Transverse colon (tissue), 4 donors: ENCODE measurements at regions not wholly inside any gene's neighbourhood (a gene's known extent, or its start where the extent isn't known, plus 50 kb on each side); places are given as distances from the start of the nearest gene placed in this dataset.

Experiments used
- DNase-seq: peaks from one replicate; pipeline ENCODE4 v3.0.0-alpha.2; 2019
- H3K27ac ChIP-seq, 4 donors: fragments of 200-600 bp; sonication (generic); 2 replicates each; pipeline ENCODE4 v1.5.1; 2016 to 2018; ENCODE audit warnings: inconsistent platforms in 4 of 4
- H3K27me3 ChIP-seq: fragments of 200-600 bp; sonication (generic); 2 replicates; pipeline ENCODE4 v1.5.1; 2017; ENCODE audit warnings: inconsistent platforms
- H3K36me3 ChIP-seq, 4 donors: fragments of 200-600 bp; sonication (generic); 2 replicates each; pipeline ENCODE4 v1.5.1; 2017 to 2019; ENCODE audit warnings: inconsistent platforms in 4 of 4
- H3K4me1 ChIP-seq, 4 donors: fragments of 200-600 bp; sonication (generic); 2 replicates each; pipeline ENCODE4 v1.5.1; 2017 to 2020; ENCODE audit warnings: inconsistent platforms in 4 of 4
- H3K4me3 ChIP-seq, 4 donors: fragments of 200-600 bp; sonication (generic); 1 replicate in 1 of 4; 2 replicates in 3 of 4; pipeline versions ENCODE4 v1.5.1 to v1.6.1; 2017 to 2019; ENCODE audit warnings: inconsistent platforms in 4 of 4
- H3K9me3 ChIP-seq, 2 donors: fragments of 200-600 bp; sonication (generic); 2 replicates each; pipeline ENCODE4 v1.5.1; 2017 to 2019; ENCODE audit warnings: inconsistent platforms in 2 of 2
- CTCF ChIP-seq, 5 experiments: fragments of 200-600 bp in 3 of 5; fragments of 450-650 bp in 2 of 5; sonication (generic) in 3 of 5; IDR thresholded peaks; 1 replicate in 2 of 5; 2 replicates in 3 of 5; pipeline ENCODE4 v1.5.1; 2016 to 2017; ENCODE audit warnings: antibody characterized with exemption in 5 of 5, inconsistent platforms in 3 of 5, mild to moderate bottlenecking in 2 of 5, moderate library complexity in 1 of 5
- EP300 ChIP-seq: sonication (generic); formaldehyde crosslinking; IDR thresholded peaks from one replicate; pipeline ENCODE4 v1.6.1; 2017; ENCODE audit warnings: antibody characterized with exemption, low read depth
- POLR2A ChIP-seq: fragments of 450-650 bp; IDR thresholded peaks from one replicate; pipeline ENCODE4 v1.6.1; 2016; ENCODE audit warnings: antibody characterized with exemption, mild to moderate bottlenecking, moderate library complexity
- POLR2AphosphoS5 ChIP-seq, 3 donors: sonication (generic); formaldehyde crosslinking; IDR thresholded peaks; one replicate each; pipeline ENCODE4 v1.6.1; 2016; ENCODE audit warnings: antibody characterized with exemption in 3 of 3
- WGBS, 2 donors: methylation state at CpG; one replicate each; pipeline ENCODE4 v1.1.5; 2018; ENCODE audit warnings: low coverage in 1 of 2; 5-methylcytosine and 5-hydroxymethylcytosine counted together
- in situ Hi-C, 4 donors: fragments of 200-750 bp; cut with MboI; loops; one replicate each; pipeline versions ENCODE4 v1.15.0 to v1.15.1; 2017; ENCODE audit warnings: low sequenced_read_pairs in 3 of 4, low pct_ligation_motif_present in 1 of 4, low pct_unique_long_range_greater_than_20kb in 1 of 4
- intact Hi-C: fragments of 100-400 bp; cut with DNase I; formaldehyde crosslinking; loops from one replicate; pipeline ENCODE4 v1.15.1; 2023; ENCODE audit warnings: low total_unique reads

DNA sequence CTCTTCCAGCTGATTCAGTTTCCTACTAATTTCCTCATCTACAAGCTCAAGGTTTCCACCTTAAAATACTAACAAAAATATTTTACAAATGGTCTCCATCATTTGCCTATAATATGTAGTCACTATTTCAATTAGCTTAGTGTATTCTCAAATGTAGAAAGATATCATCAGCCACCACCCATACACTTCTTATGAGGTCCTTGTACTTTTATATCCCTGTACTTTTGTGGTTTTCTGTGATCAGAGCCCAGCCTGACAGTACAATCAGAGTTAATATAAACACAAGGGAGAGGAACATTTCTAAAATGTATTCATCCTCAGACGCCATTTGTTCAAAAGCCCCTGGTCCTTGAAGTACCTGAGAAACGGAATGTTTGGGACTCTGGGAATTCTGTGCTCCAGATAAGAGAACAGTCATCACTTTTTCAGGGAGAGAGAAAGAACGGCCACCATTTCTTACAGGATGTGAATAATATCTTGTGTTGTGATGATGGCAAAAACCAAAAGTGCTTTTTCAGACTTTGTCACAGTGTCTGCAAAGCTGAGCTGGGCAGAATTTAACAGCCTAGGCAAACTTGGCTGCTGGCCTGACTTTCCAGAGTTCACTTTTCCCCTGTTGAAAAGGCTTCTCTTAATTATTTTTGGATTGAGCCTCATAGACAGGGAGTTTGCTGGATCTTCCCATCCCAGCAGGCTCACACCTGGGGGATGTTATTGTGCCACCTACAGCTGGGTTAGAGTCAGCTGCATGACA is 361.7 kb upstream of the ACVR2A start:
- in situ Hi-C loops (no loop called here), intact Hi-C loops (no loop called here)
- WGBS, 2 donors, result 57 to 90% methylated on average over 2 to 3 of the region's 3 CpGs
- no peaks in the 10 kb centered on the region for H3K27me3 ChIP-seq
- no peaks in the 10 kb centered on the region for H3K36me3 ChIP-seq
- H3K27ac ChIP-seq, result no peak overlapping the region
- no peak for DNase-seq
- H3K4me1 ChIP-seq, result no peaks in the 10 kb centered on the region
- TF ChIP-seq CTCF (IDR thresholded peaks at IDR 0.05) (no peak), POLR2AphosphoS5 (IDR thresholded peaks at IDR 0.05) (no peak), POLR2A (no peak), EP300 (no peak)
- no peak overlapping the region for H3K4me3 ChIP-seq
- H3K9me3 ChIP-seq, result no peaks in the 10 kb centered on the region

DNA sequence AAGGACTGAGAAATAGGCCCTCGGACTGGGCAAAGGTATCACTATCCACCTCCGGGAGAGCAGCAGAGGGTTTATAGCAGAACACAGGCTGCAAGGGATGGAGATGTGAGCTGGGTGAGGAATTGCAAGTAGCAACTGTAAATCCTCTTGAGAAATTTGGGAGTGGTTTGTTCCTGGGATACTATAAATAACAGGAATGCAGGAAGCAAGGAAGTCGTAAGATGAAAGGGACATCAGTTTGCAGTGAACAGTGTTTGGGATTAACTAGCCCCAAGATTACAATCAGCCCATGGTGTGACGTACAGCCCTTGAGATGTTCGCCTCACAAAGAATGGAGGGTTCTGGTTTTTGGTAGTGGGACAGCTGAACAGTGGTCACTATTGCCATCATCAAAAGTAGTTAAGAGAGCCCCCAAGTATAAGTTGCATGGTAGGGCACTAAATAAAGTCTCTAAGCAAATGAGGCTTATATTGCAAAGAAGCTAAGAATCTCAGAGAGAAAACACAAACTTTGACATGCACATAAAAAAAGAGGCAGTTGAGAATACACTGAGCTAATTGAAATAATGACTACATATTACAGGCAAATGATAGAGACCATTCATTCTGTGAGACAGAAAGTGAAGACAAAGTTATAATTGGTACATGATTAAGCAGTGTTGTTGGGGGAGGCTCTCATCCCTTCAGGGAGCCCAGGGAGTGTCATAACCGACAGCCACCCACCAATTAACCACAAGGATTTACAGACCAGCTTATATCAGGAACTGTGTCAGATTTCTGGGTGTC is 362.5 kb upstream of the ACVR2A start:
- H3K27me3 ChIP-seq, result no peaks in the 10 kb centered on the region
- intact Hi-C loops, result no loop called here
- TF ChIP-seq EP300 (no peak), POLR2A (no peak), POLR2AphosphoS5 (IDR thresholded peaks at IDR 0.05) (no peak)
- in situ Hi-C loops, result no loop called here
- no peak overlapping the region for H3K27ac ChIP-seq
- H3K36me3 ChIP-seq, result no peaks in the 10 kb centered on the region
- DNase-seq, result no peak
- WGBS, 2 donors, result 53 to 66% methylated on average over 4 to 6 of the region's 6 CpGs
- H3K4me3 ChIP-seq, result no peak overlapping the region
- no peaks in the 10 kb centered on the region for H3K4me1 ChIP-seq
- H3K9me3 ChIP-seq, result no peaks in the 10 kb centered on the region

DNA sequence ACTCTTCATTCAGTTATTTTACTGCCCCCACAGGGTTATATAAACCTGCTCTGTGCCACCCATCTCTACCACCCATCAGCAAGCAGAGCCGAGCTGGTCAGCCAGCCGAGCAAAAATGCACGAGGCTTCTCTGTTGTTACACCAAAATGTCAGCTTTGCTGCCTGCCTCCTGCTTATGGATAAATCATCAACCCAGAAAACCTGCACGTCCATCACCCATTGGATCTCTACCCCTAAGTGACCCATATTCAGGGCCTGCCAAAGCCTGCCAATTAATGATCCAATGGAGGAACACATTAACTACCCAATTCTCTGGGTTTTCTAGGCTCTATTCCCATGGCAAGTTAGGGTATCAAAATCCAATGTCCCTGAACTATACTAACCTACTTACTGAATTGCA is 365.5 kb upstream of the ACVR2A start:
- Histone ChIP-seq H3K9me3 (no peaks in the 10 kb centered on the region), H3K36me3 (no peaks in the 10 kb centered on the region), H3K4me3 (no peak overlapping the region), H3K27me3 (no peaks in the 10 kb centered on the region), H3K27ac (no peak overlapping the region), H3K4me1 (no peaks in the 10 kb centered on the region)
- WGBS, 2 donors, result 94 to 100% methylated on average over 3 to 4 of the region's 4 CpGs
- TF ChIP-seq POLR2A (no peak), CTCF (IDR thresholded peaks at IDR 0.05) (no peak), EP300 (no peak), POLR2AphosphoS5 (IDR thresholded peaks at IDR 0.05) (no peak)
- intact Hi-C loops (no loop called here), in situ Hi-C loops (no loop called here)
- DNase-seq, result no peak

DNA sequence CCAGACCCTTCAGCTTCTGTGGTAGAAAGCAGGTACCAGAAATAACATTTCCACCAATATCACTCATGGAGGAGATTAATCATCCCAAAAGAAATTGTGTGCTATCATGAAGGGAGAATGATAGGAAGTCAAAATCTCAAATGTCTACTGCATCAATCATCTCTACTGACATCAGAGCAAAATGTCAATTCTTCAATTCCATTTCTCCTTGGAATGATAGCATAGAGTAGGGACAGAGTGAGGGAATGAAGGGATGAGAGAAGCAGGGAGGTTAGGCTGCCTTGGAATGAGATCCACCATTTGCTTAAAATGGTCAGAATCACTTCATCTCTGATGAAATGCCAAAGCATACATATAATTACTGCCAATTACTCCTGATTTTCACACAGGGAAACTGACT is 371.8 kb upstream of the ACVR2A start:
- DNase-seq, result no peak
- intact Hi-C loops (no loop called here), in situ Hi-C loops (no loop called here)
- H3K27ac ChIP-seq, result no peak overlapping the region
- TF ChIP-seq CTCF (IDR thresholded peaks at IDR 0.05) (no peak), POLR2AphosphoS5 (IDR thresholded peaks at IDR 0.05) (no peak), EP300 (no peak), POLR2A (no peak)
- no peaks in the 10 kb centered on the region for H3K9me3 ChIP-seq
- H3K36me3 ChIP-seq, result no peaks in the 10 kb centered on the region
- H3K4me3 ChIP-seq, result no peak overlapping the region
- H3K4me1 ChIP-seq, result no peaks in the 10 kb centered on the region
- H3K27me3 ChIP-seq, result no peaks in the 10 kb centered on the region
